Fibroblast of mammary gland (primary cell): ENCODE measurements at regions not wholly inside any gene's neighbourhood (a gene's known extent, or its start where the extent isn't known, plus 50 kb on each side); places are given as distances from the start of the nearest gene placed in this dataset.

Experiments
- DNase-seq: peaks from one replicate; pipeline ENCODE4 v3.0.0-alpha.2; 2010; ENCODE audit warnings: low read depth
- H3K4me3 ChIP-seq: 2 replicates; pipeline ENCODE4 v1.5.1; 2011; ENCODE audit warnings: low read depth, mild to moderate bottlenecking, low read length, moderate library complexity; ENCODE audit not compliant: control insufficient read depth
- CTCF ChIP-seq: conservative IDR thresholded peaks from 2 replicates; pipeline ENCODE4 v1.5.1; 2011; ENCODE audit warnings: low read depth, low read length, inconsistent platforms; ENCODE audit not compliant: control insufficient read depth, insufficient read depth

- DNase-seq, result no peak
- no peak for TF ChIP-seq CTCF
- H3K4me3 ChIP-seq, result no peak overlapping the region
These were observed 118.2 kb upstream of the HMHB1 start for GRCh38 chr5:143693651-143694252.

- no peak for DNase-seq
- no peak for TF ChIP-seq CTCF
- no peak overlapping the region for H3K4me3 ChIP-seq
These were observed 119.6 kb upstream of the HMHB1 start for GRCh38 chr5:143692342-143692741.

GRCh38 chr5:143691945-143692290 lies 120.0 kb upstream of the HMHB1 start:
- no peak for DNase-seq
- no peak for TF ChIP-seq CTCF
- no peak overlapping the region for H3K4me3 ChIP-seq

- no peak overlapping the region for H3K4me3 ChIP-seq
- TF ChIP-seq CTCF, result no peak
- DNase-seq, result no peak
These were observed 120.5 kb upstream of the HMHB1 start for GRCh38 chr5:143691287-143691944.

GRCh38 chr5:143687604-143688003 lies 124.4 kb upstream of the HMHB1 start:
- H3K4me3 ChIP-seq, result no peak overlapping the region
- TF ChIP-seq CTCF, result no peak
- DNase-seq, result no peak

GRCh38 chr5:143685246-143685815 lies 126.6 kb upstream of the HMHB1 start:
- TF ChIP-seq CTCF, result peak; percentile 43
- H3K4me3 ChIP-seq, result no peak overlapping the region
- DNase-seq, result peak; percentile 45
